ACC112 (cell line): ENCODE measurements at regions not wholly inside any gene's neighbourhood (a gene's known extent, or its start where the extent isn't known, plus 50 kb on each side); places are given as distances from the start of the nearest gene placed in this dataset.
"Not testable (repeated sequence)": the region's sequence is repeated elsewhere in the genome, so short reads cannot be mapped to it uniquely, and the experiment has no call there.

Source experiments
- H2AFZ ChIP-seq: fragments of 200-600 bp; sonication (generic); one replicate; pipeline ENCODE4 v1.6.0; 2017; ENCODE audit warnings: antibody characterized with exemption, low read length; ENCODE audit not compliant: unreplicated experiment
- H3K27ac ChIP-seq: fragments of 200-600 bp; sonication (generic); 2 replicates; pipeline ENCODE4 v1.5.1; 2014; ENCODE audit warnings: low read depth, mild to moderate bottlenecking, antibody characterized with exemption, low read length, moderate library complexity
- H3K27me3 ChIP-seq: fragments of 200-600 bp; sonication (generic); 2 replicates; pipeline ENCODE4 v1.6.1; 2014; ENCODE audit warnings: mild to moderate bottlenecking, antibody characterized with exemption, low read length, moderate library complexity, mixed read lengths; ENCODE audit not compliant: insufficient read depth
- H3K36me3 ChIP-seq: fragments of 200-600 bp; sonication (generic); 2 replicates; pipeline ENCODE4 v1.6.1; 2016; ENCODE audit warnings: mild to moderate bottlenecking, antibody characterized with exemption, low read length, moderate library complexity, mixed read lengths; ENCODE audit not compliant: insufficient read depth
- H3K4me1 ChIP-seq: fragments of 200-600 bp; sonication (generic); one replicate; pipeline ENCODE4 v1.6.1; 2016; ENCODE audit warnings: low read length, mixed read lengths; ENCODE audit not compliant: insufficient read depth, unreplicated experiment, control insufficient read depth
- H3K4me3 ChIP-seq: fragments of 200-600 bp; sonication (generic); 2 replicates; pipeline ENCODE4 v1.5.1; 2014; ENCODE audit warnings: mild to moderate bottlenecking, low read depth, low read length
- H3K79me2 ChIP-seq: fragments of 200-600 bp; sonication (generic); one replicate; pipeline ENCODE4 v1.6.0; 2016; ENCODE audit warnings: low read length; ENCODE audit not compliant: control insufficient read depth, unreplicated experiment, insufficient read depth

GRCh38 chr2:215863687-215864086, 149.7 kb downstream of the MREG start:
- H3K4me1 ChIP-seq = no peaks in the 10 kb centered on the region
- no peaks in the 10 kb centered on the region for H3K79me2 ChIP-seq
- no peak overlapping the region for H3K4me3 ChIP-seq
- no peaks in the 10 kb centered on the region for H3K36me3 ChIP-seq
- no peak overlapping the region for H3K27ac ChIP-seq
- no peaks in the 10 kb centered on the region for H3K27me3 ChIP-seq
- no peak overlapping the region for H2AFZ ChIP-seq

GRCh38 chr2:215862351-215862771, 151.0 kb downstream of the MREG start:
- Histone ChIP-seq H3K4me3 (no peak overlapping the region), H3K27me3 (no peaks in the 10 kb centered on the region), H2AFZ (no peak overlapping the region), H3K79me2 (no peaks in the 10 kb centered on the region), H3K4me1 (no peaks in the 10 kb centered on the region), H3K36me3 (no peaks in the 10 kb centered on the region), H3K27ac (no peak overlapping the region)

- Histone ChIP-seq H3K27me3 (no peaks in the 10 kb centered on the region), H3K79me2 (no peaks in the 10 kb centered on the region), H3K4me3 (no peak overlapping the region), H3K36me3 (no peaks in the 10 kb centered on the region), H2AFZ (no peak overlapping the region), H3K4me1 (no peaks in the 10 kb centered on the region), H3K27ac (no peak overlapping the region)
Observed at GRCh38 chr2:215861607-215862350, 151.6 kb downstream of the MREG start.

- no peaks in the 10 kb centered on the region for H3K79me2 ChIP-seq
- H3K27me3 ChIP-seq = no peaks in the 10 kb centered on the region
- peaks cover 6% of the 10 kb centered on the region for H3K4me1 ChIP-seq
- no peak overlapping the region for H2AFZ ChIP-seq
- no peak overlapping the region for H3K4me3 ChIP-seq
- no peak overlapping the region for H3K27ac ChIP-seq
- no peaks in the 10 kb centered on the region for H3K36me3 ChIP-seq
Observed at GRCh38 chr2:215856080-215856479, 157.3 kb downstream of the MREG start.

GRCh38 chr2:215855308-215855707, 158.0 kb downstream of the MREG start:
- peaks cover 14% of the 10 kb centered on the region for H3K4me1 ChIP-seq
- not testable (repeated sequence) for H3K27ac ChIP-seq, H3K4me3 ChIP-seq, H2AFZ ChIP-seq, H3K79me2 ChIP-seq, H3K27me3 ChIP-seq, H3K36me3 ChIP-seq

- no peaks in the 10 kb centered on the region for H3K79me2 ChIP-seq
- H3K4me1 ChIP-seq = peaks cover 17% of the 10 kb centered on the region
- no peak overlapping the region for H2AFZ ChIP-seq
- H3K27ac ChIP-seq = no peak overlapping the region
- H3K27me3 ChIP-seq = no peaks in the 10 kb centered on the region
- no peak overlapping the region for H3K4me3 ChIP-seq
- H3K36me3 ChIP-seq = no peaks in the 10 kb centered on the region
Observed at GRCh38 chr2:215854008-215854407, 159.3 kb downstream of the MREG start.

DNA sequence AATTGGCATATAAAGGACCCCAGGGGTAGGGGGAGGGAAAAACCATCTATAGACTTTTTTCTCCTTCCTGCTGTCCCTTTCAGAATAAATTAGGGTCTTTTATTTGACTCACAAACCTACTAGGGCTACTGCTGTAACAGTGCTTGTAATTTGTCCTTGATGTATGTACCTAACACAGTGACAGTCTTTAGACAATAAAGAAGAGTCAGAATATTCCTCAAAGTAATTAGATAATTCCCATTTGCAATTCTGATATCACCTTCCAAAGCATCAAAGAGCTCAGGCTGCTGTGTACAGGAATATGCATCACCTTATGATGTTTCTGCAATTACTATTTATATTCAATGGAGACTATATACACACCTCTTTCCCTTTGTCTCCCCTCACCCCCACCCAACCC, 161.7 kb downstream of the MREG start:
- Histone ChIP-seq H3K27ac (no peak overlapping the region), H3K4me3 (peak overlapping the region; percentile 9; the same call in 1 of the 2 replicates), H3K27me3 (no peaks in the 10 kb centered on the region), H3K4me1 (peaks cover 25% of the 10 kb centered on the region), H3K36me3 (no peaks in the 10 kb centered on the region), H2AFZ (no peak overlapping the region), H3K79me2 (no peaks in the 10 kb centered on the region)

- no peaks in the 10 kb centered on the region for H3K27me3 ChIP-seq
- peaks cover 25% of the 10 kb centered on the region for H3K4me1 ChIP-seq
- peak overlapping the region; percentile 73 for H3K27ac ChIP-seq
- peak overlapping the region; percentile 9; the same call in 1 of the 2 replicates for H3K4me3 ChIP-seq
- no peaks in the 10 kb centered on the region for H3K36me3 ChIP-seq
- peak overlapping the region; percentile 82 for H2AFZ ChIP-seq
- no peaks in the 10 kb centered on the region for H3K79me2 ChIP-seq
Observed at GRCh38 chr2:215851082-215851481, 162.3 kb downstream of the MREG start.

GRCh38 chr2:215850380-215850779, 163.0 kb downstream of the MREG start:
- no peaks in the 10 kb centered on the region for H3K27me3 ChIP-seq
- peak overlapping the region; percentile 82 for H2AFZ ChIP-seq
- H3K36me3 ChIP-seq = no peaks in the 10 kb centered on the region
- H3K4me1 ChIP-seq = peaks cover 25% of the 10 kb centered on the region
- peak overlapping the region; percentile 73 for H3K27ac ChIP-seq
- no peaks in the 10 kb centered on the region for H3K79me2 ChIP-seq
- no peak overlapping the region for H3K4me3 ChIP-seq

DNA sequence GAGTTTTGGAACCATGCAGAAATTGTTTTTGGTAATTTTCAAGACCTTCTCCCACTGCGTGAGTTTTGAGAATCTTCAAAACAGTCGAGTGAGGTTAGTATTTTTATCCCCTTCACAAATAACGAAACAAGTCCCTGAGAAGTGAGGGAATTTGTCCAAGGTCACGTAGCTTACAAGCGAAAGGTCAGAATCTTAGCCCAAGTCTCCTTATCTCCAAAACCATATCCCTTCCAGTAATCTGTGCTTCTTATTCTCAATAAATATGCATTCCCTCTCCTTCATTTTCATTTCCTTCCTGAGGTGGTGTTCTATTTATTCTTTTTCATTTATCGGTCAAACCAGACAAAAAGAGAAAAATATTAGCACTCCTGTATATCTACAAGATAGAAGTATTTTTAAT, 163.6 kb downstream of the MREG start:
- Histone ChIP-seq H3K4me3 (no peak overlapping the region), H3K27ac (no peak overlapping the region), H3K36me3 (no peaks in the 10 kb centered on the region), H3K79me2 (no peaks in the 10 kb centered on the region), H2AFZ (no peak overlapping the region), H3K4me1 (peaks cover 25% of the 10 kb centered on the region), H3K27me3 (no peaks in the 10 kb centered on the region)

DNA sequence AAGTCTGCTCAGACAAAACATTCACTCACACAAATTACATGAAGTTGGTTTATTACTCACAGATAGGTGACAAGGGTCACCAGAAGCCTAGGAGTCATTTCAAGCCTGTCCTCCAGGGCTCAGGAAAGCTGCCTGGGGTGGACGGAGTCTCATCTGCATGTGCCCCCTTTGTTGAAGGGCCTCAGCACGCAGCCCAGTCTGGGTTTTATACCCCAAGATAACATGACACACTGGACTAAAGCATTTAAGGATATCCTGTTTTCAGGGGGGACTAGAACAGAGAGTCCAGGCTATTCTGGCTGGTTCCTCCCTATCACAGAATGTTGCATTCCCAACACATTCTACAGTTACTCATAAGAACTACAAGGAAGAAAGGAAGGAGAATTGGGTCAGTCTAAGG, 164.7 kb downstream of the MREG start:
- Histone ChIP-seq H3K79me2 (no peaks in the 10 kb centered on the region), H3K4me3 (no peak overlapping the region), H2AFZ (no peak overlapping the region), H3K27me3 (no peaks in the 10 kb centered on the region), H3K27ac (no peak overlapping the region), H3K4me1 (peaks cover 31% of the 10 kb centered on the region), H3K36me3 (no peaks in the 10 kb centered on the region)
